ENCODE measurements at regions not wholly inside any gene's neighbourhood (a gene's known extent, or its start where the extent isn't known, plus 50 kb on each side); places are given as distances from the start of the nearest gene placed in this dataset.
A peak's percentile ranks its signal among the peaks of the same experiment; 100 is the strongest.

GRCh38 chr4:167897116-167897515 lies 195.2 kb upstream of the ANXA10 start:
- Histone ChIP-seq H3K4me3 (ENCODE audit: control insufficient read depth in 2 of 3, extremely low read depth in 1 of 3, insufficient read depth in 2 of 3, low read depth in 1 of 3, low read length in 3 of 3) (peak overlapping the region in 2 of 3 experiments; percentile 24 to 28), H3K9me1 (ENCODE audit: control insufficient read depth, extremely low read depth, insufficient read depth, low read length) (no peaks in the 10 kb centered on the region), H3K4me1 (ENCODE audit: control insufficient read depth, extremely low read depth, insufficient read depth, low read length) (peaks cover 24% of the 10 kb centered on the region), H3K9ac (ENCODE audit: control insufficient read depth, extremely low read depth, insufficient read depth, low read length) (peak overlapping the region; percentile 69), H3K9me3 (ENCODE audit: control insufficient read depth, low read depth, low read length) (no peaks in the 10 kb centered on the region), H3K79me2 (ENCODE audit: control insufficient read depth, insufficient read depth, low read length) (no peaks in the 10 kb centered on the region), H3K36me3 (ENCODE audit: control insufficient read depth in 2 of 2, extremely low read depth in 1 of 2, insufficient read depth in 2 of 2, low read length in 2 of 2) (no peaks in the 10 kb centered on the region), H3K27me3 (ENCODE audit: control insufficient read depth, extremely low read depth, insufficient read depth, low read length) (no peaks in the 10 kb centered on the region), H2AFZ (ENCODE audit: control insufficient read depth, low read length) (peak overlapping the region; percentile 68), H3K4me2 (ENCODE audit: control insufficient read depth, extremely low read depth, insufficient read depth, low read depth, low read length) (peak overlapping the region; percentile 77), H3K27ac (ENCODE audit: control insufficient read depth, insufficient read depth, low read length) (peak overlapping the region; percentile 82), H4K20me1 (ENCODE audit: control insufficient read depth, extremely low read depth, insufficient read depth, low read length) (no peaks in the 10 kb centered on the region)
- DNase-seq (ENCODE audit: low read depth, low spot score) (peak; percentile 87), FAIRE-seq (peak; percentile 99)
- dilution Hi-C loops (cut with MboI; ENCODE audit: extremely low pct_ligation_motif_present, low sequenced_read_pairs), result no loop called here
- TF ChIP-seq, protein P1, sequence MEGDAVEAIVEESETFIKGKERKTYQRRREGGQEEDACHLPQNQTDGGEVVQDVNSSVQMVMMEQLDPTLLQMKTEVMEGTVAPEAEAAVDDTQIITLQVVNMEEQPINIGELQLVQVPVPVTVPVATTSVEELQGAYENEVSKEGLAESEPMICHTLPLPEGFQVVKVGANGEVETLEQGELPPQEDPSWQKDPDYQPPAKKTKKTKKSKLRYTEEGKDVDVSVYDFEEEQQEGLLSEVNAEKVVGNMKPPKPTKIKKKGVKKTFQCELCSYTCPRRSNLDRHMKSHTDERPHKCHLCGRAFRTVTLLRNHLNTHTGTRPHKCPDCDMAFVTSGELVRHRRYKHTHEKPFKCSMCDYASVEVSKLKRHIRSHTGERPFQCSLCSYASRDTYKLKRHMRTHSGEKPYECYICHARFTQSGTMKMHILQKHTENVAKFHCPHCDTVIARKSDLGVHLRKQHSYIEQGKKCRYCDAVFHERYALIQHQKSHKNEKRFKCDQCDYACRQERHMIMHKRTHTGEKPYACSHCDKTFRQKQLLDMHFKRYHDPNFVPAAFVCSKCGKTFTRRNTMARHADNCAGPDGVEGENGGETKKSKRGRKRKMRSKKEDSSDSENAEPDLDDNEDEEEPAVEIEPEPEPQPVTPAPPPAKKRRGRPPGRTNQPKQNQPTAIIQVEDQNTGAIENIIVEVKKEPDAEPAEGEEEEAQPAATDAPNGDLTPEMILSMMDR (optimal IDR thresholded peaks at IDR 0.05 in 1 of 3, IDR thresholded peaks at IDR 0.05 in 1 of 3, conservative IDR thresholded peaks at IDR 0.05 in 1 of 3; ENCODE audit: extremely low read depth in 1 of 3, insufficient read depth in 2 of 3, low read length in 3 of 3), result no peak
- TF ChIP-seq EZH2 (IDR thresholded peaks at IDR 0.05; ENCODE audit: low read length), result no peak

DNA sequence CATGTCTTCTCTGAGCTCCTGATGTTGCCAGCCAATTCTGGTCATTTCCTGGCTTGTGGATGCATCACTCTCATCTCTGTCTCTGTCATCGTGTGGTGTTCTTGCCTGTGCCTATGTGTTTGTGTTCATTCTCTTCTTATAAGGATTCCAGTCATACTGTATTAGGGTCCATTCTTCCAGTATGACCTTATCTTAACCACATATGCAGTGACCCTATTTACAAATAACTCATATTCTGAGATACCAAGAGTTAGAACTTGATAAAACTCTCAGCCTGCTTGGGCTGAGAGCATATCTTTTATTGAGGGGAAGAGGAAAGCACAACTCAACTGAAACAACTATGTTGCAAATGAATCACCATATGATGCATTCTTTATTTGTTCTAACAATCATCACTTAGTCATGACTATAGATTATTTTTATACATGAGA lies 189.0 kb upstream of the ANXA10 start:
- H3K9me1 ChIP-seq (ENCODE audit: control insufficient read depth, extremely low read depth, insufficient read depth, low read length), result no peaks in the 10 kb centered on the region
- H3K4me1 ChIP-seq (ENCODE audit: control insufficient read depth, extremely low read depth, insufficient read depth, low read length), result peaks cover 16% of the 10 kb centered on the region
- H3K79me2 ChIP-seq (ENCODE audit: control insufficient read depth, insufficient read depth, low read length), result no peaks in the 10 kb centered on the region
- peak overlapping the region in 2 of 3 experiments; percentile 52 to 58 for H3K4me3 ChIP-seq (ENCODE audit: control insufficient read depth in 2 of 3, extremely low read depth in 1 of 3, insufficient read depth in 2 of 3, low read depth in 1 of 3, low read length in 3 of 3)
- no peak for TF ChIP-seq EZH2 (IDR thresholded peaks at IDR 0.05; ENCODE audit: low read length)
- TF ChIP-seq, protein P1 (optimal IDR thresholded peaks at IDR 0.05 in 1 of 3, IDR thresholded peaks at IDR 0.05 in 1 of 3, conservative IDR thresholded peaks at IDR 0.05 in 1 of 3; ENCODE audit: extremely low read depth in 1 of 3, insufficient read depth in 2 of 3, low read length in 3 of 3), result no peak
- H3K36me3 ChIP-seq (ENCODE audit: control insufficient read depth in 2 of 2, extremely low read depth in 1 of 2, insufficient read depth in 2 of 2, low read length in 2 of 2), result no peaks in the 10 kb centered on the region
- H3K4me2 ChIP-seq (ENCODE audit: control insufficient read depth, extremely low read depth, insufficient read depth, low read depth, low read length), result peak overlapping the region; percentile 92
- no peaks in the 10 kb centered on the region for H3K9me3 ChIP-seq (ENCODE audit: control insufficient read depth, low read depth, low read length)
- dilution Hi-C loops (cut with MboI; ENCODE audit: extremely low pct_ligation_motif_present, low sequenced_read_pairs), result no loop called here
- DNase-seq (ENCODE audit: low read depth, low spot score) (no peak), FAIRE-seq (peak; percentile 97)
- no peaks in the 10 kb centered on the region for H4K20me1 ChIP-seq (ENCODE audit: control insufficient read depth, extremely low read depth, insufficient read depth, low read length)
- H3K9ac ChIP-seq (ENCODE audit: control insufficient read depth, extremely low read depth, insufficient read depth, low read length), result peak overlapping the region; percentile 59
- no peaks in the 10 kb centered on the region for H3K27me3 ChIP-seq (ENCODE audit: control insufficient read depth, extremely low read depth, insufficient read depth, low read length)
- H3K27ac ChIP-seq (ENCODE audit: control insufficient read depth, insufficient read depth, low read length), result peak overlapping the region; percentile 90
- peak overlapping the region; percentile 92 for H2AFZ ChIP-seq (ENCODE audit: control insufficient read depth, low read length)

Measured in keratinocyte (primary cell).